ENCODE measurements at regions not wholly inside any gene's neighbourhood (a gene's known extent, or its start where the extent isn't known, plus 50 kb on each side); places are given as distances from the start of the nearest gene placed in this dataset.
"Not testable (repeated sequence)": the region's sequence is repeated elsewhere in the genome, so short reads cannot be mapped to it uniquely, and the experiment has no call there.

GRCh38 chr21:9731317-9731716 lies 790.1 kb upstream of the TPTE start:
- not testable (repeated sequence) for TF ChIP-seq CTCF (IDR thresholded peaks at IDR 0.05; ENCODE audit: insufficient read depth, low read length); POLR2AphosphoS5 (IDR thresholded peaks at IDR 0.05; ENCODE audit: low read depth); REST (IDR thresholded peaks at IDR 0.05; ENCODE audit: insufficient replicate concordance, low read depth); SPI1 (IDR thresholded peaks at IDR 0.05; ENCODE audit: borderline replicate concordance, low read depth); GABPA (IDR thresholded peaks at IDR 0.05; ENCODE audit: low read depth)

Data from HL-60 (cell line).